D721Med (cell line): ENCODE measurements at regions not wholly inside any gene's neighbourhood (a gene's known extent, or its start where the extent isn't known, plus 50 kb on each side); places are given as distances from the start of the nearest gene placed in this dataset.

ENCODE experiments used
- DNase-seq: peaks from one replicate; pipeline ENCODE4 v3.0.0; 2011; ENCODE audit warnings: low spot score; ENCODE audit not compliant: insufficient read length
- FAIRE-seq: peaks from 2 replicates; lab custom pipeline; 2011; peaks lifted over from hg19 to GRCh38; lab: Jason Lieb, UNC
- CTCF ChIP-seq: IDR thresholded peaks from 2 replicates; pipeline ENCODE4 v1.5.1; 2012; ENCODE audit warnings: mild to moderate bottlenecking, control low read depth; ENCODE audit not compliant: insufficient read depth; ENCODE audit errors: missing control alignments

- DNase-seq (no peak), FAIRE-seq (no peak)
- TF ChIP-seq CTCF: no peak
Measured at GRCh38 chr12:93121729-93122488, 192.8 kb upstream of the EEA1 start.

- FAIRE-seq (no peak), DNase-seq (no peak)
- TF ChIP-seq CTCF: no peak
Measured at GRCh38 chr12:93122569-93123091, 193.5 kb upstream of the EEA1 start.

GRCh38 chr12:93125126-93125525, 196.0 kb upstream of the EEA1 start:
- FAIRE-seq: no peak
- no peak for TF ChIP-seq CTCF
- no peak for DNase-seq

- DNase-seq (no peak), FAIRE-seq (no peak)
- no peak for TF ChIP-seq CTCF
Measured at GRCh38 chr12:93126069-93126474, 197.0 kb upstream of the EEA1 start.

- no peak for TF ChIP-seq CTCF
- no peak for FAIRE-seq
- DNase-seq: no peak
Measured at GRCh38 chr12:93127107-93127560, 198.0 kb upstream of the EEA1 start.

GRCh38 chr12:93127582-93128331, 198.7 kb upstream of the EEA1 start:
- FAIRE-seq (no peak), DNase-seq (no peak)
- no peak for TF ChIP-seq CTCF
